Fibroblast of skin of left quadriceps (primary cell): ENCODE measurements at regions not wholly inside any gene's neighbourhood (a gene's known extent, or its start where the extent isn't known, plus 50 kb on each side); places are given as distances from the start of the nearest gene placed in this dataset.
"Not testable (repeated sequence)": the region's sequence is repeated elsewhere in the genome, so short reads cannot be mapped to it uniquely, and the experiment has no call there.

ENCODE experiments used
- DNase-seq, 2 experiments: peaks; one replicate each; pipeline ENCODE4 v3.0.0-alpha.2; 2013; ENCODE audit warnings: low read depth in 2 of 2

DNA sequence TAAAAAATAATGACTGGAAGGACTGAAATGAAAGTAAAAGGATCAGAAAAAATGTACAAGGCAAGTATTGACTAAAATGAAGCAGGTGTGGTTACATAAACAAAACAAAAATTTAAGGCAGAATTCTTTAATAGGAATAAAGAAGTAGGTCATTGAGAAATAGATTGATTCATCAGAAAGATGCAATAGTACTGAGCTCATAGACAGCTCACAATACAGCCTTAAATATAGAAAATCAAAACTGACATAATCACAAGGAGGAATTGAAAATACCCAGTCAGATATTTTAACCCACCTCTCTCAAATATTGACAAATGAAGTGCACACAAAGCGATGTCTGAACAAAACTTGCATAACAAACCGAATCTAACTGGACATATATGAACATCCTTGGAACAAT, 366.8 kb upstream of the DPYD start:
- no peak for DNase-seq

DNA sequence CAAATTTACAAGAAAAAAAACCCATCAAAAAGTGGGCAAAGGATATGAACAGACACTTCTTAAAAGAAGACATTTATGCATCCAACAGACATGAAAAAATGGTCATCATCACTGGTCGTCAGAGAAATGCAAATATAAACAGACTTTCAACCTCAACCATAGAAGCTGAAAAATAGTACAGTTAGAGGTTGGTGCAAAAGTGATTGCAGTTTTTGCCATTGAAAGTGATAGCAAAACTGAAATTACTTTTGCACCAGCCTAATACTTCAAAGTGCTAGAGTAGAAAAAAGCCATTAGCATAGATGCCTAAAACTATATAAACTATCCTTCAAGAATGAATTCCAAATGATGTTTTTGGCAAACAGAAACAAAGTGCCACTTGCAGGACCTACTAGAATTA, 365.8 kb upstream of the DPYD start:
- DNase-seq, result no peak

GRCh38 chr1:98285286-98285685, 364.5 kb upstream of the DPYD start:
- DNase-seq, result not testable (repeated sequence)

- no peak for DNase-seq
These were observed 359.2 kb upstream of the DPYD start for GRCh38 chr1:98280049-98280448.

- DNase-seq, result no peak
These were observed 357.2 kb upstream of the DPYD start for GRCh38 chr1:98278055-98278454.

DNA sequence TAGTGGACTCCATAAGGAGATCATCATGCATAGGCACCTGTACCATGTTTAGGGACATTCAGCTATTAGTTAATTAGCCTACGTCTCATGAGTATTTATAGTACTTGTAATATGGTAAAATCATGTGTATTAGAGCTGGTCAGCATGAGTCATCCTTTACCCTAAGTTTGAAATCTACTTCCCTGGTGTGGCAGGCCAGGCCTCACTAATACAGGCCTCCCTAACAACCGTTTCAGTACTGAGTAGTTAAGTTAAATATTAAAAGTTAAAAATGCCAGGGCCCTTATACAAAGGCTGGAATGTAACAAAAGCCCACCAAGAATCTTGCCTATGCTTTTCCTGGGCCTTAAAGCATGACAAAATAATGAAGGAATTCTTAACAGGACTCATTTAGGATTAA, 356.3 kb upstream of the DPYD start:
- DNase-seq, result peak; percentile 10

DNA sequence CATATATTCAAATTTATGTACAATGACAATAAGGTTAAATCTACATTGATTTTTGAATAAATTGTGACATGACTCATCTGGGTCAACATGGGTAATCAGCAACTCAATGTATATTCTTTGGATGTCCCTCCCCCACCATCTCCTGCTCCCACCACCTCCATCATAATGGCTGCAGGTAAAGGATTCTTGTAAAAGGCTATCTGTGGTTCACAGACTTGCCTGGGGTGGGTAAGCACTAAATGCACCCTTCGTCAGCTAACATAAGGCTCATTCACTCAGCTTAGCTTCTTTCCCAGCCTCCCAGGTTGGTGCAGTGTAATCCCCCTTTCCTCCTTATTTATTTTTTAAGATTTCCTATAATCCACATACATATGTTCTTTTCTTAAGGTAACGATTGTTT, 355.7 kb upstream of the DPYD start:
- DNase-seq, result no peak

- no peak for DNase-seq
These were observed 347.5 kb upstream of the DPYD start for GRCh38 chr1:98268316-98268715.

- no peak for DNase-seq
These were observed 346.6 kb upstream of the DPYD start for GRCh38 chr1:98267423-98267822.

GRCh38 chr1:98264727-98265126, 343.9 kb upstream of the DPYD start:
- DNase-seq, result no peak

DNA sequence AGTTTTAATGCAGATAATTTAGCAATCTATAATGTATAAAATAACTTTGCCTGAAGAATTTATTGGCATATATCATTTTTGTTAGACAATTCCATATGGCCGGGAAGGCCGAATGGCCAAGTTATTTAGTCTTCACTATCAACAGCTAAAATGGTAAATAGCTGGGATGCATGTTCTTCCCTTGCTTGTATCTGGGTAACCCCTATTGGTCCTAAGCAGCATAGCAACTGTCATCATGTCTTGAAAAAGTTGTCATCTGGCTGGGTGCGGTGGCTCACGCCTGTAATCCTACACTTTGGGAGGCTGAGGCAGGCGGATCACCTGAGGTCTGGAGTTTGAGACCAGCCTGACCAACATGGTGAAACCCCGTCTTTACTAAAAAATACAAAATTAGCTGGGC, 340.0 kb upstream of the DPYD start:
- no peak for DNase-seq

GRCh38 chr1:98260412-98260811, 339.6 kb upstream of the DPYD start:
- no peak for DNase-seq

GRCh38 chr1:98256700-98257099, 335.9 kb upstream of the DPYD start:
- no peak for DNase-seq

GRCh38 chr1:98253145-98253544, 332.3 kb upstream of the DPYD start:
- no peak for DNase-seq

- DNase-seq, result no peak
These were observed 330.7 kb upstream of the DPYD start for GRCh38 chr1:98251497-98251896.

DNA sequence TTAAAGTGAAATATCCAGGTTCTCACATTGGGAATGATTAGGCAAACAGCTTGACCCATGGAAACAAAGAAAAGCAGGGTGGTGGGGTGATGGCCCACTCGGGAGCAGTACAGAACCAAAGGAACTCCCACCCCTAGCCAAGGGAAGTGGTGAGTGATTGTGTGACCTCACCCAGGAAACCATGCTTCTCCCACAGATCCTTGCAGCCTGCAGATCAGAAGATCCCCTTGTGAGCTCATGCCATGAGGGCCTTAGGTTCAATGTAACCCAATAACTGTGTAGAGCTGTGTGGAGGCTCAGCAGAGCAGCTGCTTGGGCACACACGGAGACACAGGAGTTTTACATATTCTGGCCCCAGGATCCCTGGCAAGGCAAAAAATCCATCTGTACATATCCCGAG, 311.8 kb upstream of the DPYD start:
- no peak for DNase-seq

DNA sequence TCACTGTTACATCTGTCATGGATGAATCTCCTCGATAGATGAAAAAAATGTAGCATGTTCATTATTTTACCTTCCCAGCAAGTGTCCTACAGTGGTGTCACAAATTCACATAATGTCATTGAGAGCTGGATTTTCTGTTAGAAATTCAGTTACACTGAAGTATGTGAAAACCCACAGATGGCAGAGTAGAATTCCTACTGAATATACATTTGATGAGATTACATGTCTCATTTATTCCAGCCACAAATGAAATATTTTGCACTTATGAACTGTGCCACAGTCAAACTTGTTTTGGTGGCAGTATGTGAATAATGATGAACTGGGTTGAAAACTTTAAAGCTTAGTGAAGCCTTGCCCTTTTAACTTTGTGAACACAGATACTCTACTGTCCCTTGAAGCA, 301.9 kb upstream of the DPYD start:
- DNase-seq, result no peak

DNA sequence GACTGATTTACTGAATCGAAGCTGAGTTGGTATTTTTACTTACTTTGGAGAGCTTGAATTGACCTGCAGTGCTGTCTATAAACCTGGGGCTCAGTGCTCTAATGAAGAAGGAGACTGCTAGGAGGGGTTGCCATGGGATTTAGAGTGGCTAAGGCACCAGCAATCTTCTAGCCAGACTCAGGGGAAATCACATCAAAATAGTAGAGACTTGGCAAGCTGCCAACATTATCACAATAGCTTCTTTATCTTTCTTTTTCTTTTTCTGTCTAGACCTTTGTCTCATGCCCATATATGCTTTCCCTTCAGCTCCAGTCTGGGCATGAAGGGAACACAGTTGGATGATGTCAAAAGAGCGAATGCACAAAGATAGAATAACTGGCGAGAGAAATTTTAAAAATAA, 301.1 kb upstream of the DPYD start:
- no peak for DNase-seq

- DNase-seq, result no peak
These were observed 296.8 kb upstream of the DPYD start for GRCh38 chr1:98217601-98218000.

DNA sequence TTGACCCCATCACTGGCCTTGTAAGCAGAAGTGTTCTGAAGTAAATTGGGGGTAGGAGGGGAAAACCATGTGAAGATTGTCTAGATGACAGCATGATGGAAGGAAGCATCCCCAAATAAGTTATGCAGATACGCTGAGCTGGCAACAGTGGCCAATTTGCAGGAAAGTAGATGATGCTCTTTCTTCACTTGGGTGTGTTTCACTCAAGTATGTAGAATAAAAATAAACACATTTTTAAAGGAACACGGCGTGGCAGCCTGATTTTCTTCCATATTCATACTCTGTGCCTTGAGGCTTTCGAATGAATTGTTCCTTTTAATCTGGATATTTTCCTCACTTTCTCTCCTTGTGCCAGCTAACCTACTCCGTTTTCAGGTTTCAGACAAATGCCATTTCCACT, 295.5 kb upstream of the DPYD start:
- DNase-seq, result no peak

DNA sequence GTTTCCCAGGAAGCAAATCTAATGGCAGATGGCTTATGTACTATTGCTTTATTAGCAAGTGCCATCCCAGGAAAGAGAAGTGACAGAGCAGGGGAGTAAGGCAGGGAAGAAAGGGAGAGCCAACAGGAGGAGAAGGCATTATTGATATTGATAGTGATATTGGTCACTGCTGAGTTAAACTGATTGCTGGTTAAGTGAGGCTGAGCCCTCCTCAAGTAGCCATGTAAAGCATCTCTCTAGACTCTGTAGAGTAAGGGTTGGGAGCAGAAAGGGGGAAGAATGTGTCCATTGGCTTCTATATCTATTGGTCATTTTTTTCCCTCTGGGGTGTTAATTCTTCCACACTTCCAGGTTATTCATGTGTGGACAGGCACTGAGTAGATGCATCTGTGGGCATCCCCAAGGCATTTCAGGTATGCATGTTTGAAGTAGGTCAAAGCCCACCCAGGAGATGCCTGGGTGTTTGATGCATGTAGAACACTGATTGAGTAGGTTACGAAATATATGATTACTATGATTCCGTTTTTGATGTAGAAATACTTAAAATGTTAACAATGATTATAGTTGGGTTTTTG, 290.5 kb upstream of the DPYD start:
- no peak for DNase-seq

DNA sequence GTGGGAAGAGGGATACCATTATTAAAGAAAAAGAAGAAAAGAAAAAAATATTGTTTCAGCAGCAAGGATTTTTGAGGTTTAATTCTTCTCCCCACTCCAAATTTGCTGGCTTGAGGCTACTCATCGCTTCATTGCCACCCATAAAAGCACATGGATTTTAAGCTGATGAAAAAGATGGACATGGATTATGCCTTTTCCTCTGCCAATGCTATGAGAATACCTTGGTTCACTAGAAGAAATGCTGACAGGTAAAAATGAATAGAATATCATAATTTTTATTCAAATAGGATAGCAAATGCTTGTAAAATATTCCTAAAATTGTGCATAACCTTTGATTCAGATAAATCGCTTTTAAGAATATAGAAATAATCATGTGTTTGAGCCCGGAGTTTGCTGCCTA, 289.7 kb upstream of the DPYD start:
- no peak for DNase-seq

GRCh38 chr1:98210064-98210463, 289.2 kb upstream of the DPYD start:
- DNase-seq, result peak; percentile 94

GRCh38 chr1:98205291-98206017, 284.6 kb upstream of the DPYD start:
- no peak for DNase-seq
